ENCODE measurements at regions not wholly inside any gene's neighbourhood (a gene's known extent, or its start where the extent isn't known, plus 50 kb on each side); places are given as distances from the start of the nearest gene placed in this dataset.
"Not testable (repeated sequence)": the region's sequence is repeated elsewhere in the genome, so short reads cannot be mapped to it uniquely, and the experiment has no call there.

DNA sequence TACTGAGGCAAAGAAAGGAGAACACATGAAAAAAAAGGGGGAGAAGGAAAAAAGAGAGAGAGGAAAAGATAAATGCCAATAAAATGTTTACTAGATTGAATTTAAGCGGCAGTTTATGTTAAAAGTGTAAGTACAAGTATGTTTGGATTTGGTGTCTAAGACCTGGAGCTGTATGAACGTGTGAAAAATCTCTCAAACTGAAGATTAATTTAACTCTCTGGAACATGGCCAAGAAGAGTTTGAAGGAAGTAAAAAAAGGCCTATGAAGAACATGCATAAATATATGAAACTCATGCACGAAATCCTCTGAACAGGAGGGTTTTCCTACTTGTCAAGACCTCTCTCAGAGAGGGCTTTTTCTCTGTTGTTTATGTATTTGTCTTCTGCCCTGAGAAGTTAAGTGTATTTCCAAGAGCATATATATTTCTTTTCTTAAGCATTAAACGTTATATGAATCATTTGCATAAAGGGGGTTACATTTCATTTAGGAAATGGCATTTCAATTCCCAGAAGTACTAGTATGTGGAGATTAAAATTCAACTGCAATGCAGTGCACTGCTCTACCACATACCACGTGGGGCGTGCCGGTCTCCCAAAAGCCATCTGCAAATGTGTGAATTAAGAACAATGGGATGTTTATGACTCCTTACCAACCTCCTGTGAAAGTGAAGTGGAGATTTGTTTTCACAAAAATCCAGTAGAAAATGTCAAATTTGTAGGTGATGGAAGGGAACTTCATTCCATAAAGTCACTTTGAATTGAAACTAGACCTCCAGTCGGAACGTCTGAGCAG lies 281.1 kb upstream of the TRIB2 start:
- DNase-seq: no peak

DNA sequence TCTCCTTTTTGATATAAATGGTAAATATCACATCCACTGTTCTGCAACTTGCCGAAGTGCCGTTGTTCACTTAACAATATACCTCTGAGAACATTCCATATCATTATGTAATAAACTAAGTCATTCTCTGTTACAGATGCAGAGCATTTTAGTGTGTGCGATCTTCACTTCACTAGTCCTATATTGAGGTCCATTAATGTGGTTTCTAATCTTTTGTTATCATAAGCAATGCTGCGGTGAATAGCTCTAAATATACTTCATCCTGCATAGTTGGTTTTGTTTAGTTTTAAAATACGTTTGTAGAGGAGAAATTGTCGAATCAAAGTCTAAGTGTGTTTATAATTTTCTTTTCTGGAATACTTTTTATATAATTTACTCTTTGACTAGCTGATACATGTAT lies 280.3 kb upstream of the TRIB2 start:
- no peak for DNase-seq

DNA sequence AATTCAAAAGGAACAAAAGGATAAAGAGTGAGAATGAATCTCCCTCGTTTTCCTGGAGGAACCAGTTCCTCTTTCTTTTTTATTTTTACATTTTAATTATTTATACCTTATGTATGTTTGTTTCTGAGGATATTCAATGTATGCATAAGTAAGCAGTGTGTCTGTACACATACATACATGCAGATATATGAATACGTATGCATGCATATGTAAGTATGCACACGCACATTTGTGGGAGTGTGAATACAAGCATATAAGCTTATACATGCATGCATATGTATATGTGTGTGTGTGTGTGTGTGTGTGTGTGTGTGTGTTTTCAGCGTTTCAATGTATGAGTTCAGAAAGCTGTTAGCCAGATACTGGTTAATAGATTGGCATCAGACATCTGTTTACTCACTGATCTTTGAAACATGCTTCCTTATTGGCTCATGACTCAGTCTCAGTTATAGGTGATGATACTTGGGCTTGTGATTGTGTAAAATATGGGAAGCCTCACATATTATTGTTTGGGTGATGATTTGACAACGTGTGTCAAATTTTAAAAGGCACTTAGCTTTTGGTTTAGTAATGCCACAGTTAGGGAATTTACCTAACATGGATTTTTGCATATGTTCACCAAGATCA lies 279.7 kb upstream of the TRIB2 start:
- DNase-seq: no peak

DNA sequence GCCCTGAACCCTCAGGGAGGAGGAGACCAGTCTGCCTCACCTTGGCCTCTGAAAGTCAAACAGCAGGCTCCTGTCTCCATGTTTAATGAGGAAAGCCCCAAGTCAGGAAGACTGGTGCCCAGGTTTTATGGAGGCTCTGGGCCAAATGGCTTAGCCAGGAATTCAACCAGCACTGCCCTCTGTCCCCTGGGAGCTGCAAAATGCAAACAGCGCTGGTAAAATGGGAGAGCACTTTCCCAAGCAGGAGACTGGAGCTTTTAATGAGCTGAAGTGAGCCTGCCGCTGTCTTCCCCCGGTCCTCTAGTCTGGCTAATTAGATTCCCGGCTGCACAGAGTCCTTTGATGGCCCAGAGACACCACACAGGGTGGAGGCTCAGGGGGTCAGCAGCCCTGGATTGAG lies 276.0 kb upstream of the TRIB2 start:
- no peak for DNase-seq

DNA sequence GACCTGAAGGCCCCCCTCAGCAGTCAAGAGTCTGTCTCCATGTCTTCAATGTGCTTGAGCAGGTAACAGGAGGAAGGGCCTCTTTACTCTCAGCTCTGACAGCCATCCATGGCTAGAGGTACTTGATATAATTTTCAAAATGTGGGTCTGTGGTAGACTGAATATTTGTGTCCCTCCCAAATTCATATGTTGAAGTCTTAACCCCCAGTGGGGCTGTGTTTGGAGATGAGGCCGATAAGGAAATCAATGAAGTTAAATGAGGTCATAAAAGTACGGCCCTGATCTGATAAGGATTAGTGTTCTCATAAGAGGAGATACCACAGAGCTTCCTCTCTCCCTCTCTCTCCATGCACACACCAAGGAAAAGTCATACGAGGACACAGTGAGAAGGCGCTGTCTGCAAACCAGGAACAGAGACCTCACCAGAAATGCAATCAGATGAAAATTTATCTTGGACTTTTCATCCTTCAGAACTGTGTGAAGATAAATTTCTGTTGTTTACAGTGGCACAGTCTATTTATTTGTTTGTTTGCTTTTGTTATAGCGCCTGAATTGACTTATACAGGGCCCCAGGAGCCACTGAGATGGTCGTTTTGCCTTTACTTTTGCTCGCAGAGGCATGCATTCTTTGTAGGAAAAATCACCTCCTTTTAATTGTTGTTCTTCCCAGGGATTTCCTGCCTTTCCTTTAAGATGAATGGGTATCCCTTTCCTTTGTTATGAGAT lies 274.8 kb upstream of the TRIB2 start:
- no peak for DNase-seq

DNA sequence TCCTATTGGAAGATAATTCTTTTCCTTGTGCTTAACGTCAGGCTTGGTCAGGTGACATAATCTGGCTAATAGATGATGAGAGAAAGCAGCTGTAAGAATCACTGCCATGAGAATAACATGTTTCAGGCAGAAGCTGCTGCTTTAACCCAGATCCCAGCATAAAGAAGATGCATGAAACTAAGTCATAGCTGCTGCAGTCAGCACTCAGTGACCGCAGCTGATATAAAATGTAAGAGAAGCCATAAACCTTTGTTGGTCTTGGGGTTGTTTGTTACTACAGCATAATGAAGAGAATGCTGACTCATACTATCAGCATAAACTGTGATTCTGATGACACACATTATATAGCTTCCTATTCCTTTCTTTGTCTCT lies 274.3 kb upstream of the TRIB2 start:
- DNase-seq: no peak

DNA sequence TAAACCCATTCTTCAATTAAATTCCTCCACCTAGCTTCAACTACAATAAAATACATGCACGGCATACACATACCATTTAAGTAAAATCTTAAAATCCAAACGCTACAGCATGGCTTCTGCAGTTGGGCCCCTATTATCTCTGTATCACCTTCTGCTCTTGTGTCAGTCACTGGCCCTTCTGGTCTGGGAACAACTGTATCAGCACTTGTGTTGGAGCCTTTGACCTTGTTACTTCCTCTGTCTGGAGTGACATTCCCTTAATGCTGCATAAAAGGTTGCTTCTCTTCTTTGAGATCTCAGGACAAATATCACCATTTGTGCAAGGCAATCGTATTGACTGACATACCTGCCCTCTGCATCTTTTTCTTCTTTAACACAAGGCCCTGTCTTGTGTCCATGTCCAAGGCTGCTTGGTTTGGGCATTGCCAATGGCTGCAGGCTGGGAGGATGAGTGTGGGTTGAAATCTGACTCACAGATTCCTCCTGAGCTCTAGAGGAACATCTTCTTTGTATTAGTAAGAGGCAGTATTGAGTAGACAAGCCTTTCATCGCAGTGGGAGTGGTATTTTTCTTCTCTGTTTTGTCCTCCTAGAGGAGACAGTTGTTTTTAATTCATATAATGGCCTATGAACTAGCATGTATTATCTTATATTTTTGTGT lies 267.8 kb upstream of the TRIB2 start:
- DNase-seq: no peak

DNA sequence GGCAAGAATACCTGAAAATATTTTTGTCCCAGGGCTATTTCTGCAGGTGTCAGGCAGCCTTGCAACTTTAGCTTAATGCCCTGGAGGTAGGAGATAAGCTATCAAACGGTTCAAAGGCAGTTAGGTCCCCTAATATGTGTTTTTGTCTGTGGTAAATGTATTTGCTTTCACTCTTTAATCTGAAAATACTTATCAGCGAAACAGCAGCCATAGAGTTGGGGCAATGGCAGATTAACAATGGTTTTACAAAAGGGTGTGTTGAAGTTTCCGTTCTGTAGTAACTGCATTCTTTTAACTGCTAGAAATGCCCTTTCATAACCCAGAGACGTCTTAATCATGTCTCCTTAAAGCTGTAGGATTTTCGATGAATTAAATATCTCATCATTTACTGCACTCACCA lies 265.0 kb upstream of the TRIB2 start:
- no peak for DNase-seq

DNA sequence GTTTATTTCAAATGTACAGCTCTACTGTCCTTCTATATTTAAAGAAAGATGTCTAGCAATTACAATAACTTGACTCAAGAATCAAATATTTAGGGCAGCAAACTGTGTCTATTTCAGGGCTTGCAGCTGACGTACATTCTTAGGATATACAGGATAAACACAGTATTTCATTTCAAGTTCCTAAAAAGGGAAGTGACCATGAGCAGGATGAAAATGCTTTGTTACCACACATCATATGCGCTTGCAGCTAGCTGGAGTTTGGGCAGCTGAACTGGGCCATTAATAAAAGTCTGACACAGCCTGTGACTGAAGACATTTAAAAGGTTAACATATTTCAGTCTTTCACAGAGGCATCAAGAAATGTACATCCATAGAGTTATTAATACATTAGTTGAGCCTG lies 264.6 kb upstream of the TRIB2 start:
- DNase-seq: no peak

DNA sequence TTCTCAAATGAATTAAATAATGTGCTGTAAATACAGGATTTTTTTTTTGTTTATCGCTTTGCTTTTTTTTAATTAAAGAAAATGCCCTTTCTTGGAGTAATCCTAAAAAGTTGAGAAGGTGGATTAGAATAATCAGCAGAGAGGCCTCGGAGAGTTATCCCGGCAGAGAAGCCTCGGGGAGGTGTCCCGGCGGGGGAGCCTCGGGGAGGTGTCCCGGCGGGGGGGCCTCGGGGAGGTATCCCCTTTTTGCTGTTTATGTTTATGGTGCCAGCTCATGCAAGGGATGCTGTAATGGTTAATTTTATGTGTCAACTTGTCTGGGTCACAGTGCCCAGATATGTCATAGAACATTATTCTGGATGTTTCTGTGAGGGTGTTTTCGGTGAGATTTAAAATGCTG lies 263.0 kb upstream of the TRIB2 start:
- no peak for DNase-seq

DNA sequence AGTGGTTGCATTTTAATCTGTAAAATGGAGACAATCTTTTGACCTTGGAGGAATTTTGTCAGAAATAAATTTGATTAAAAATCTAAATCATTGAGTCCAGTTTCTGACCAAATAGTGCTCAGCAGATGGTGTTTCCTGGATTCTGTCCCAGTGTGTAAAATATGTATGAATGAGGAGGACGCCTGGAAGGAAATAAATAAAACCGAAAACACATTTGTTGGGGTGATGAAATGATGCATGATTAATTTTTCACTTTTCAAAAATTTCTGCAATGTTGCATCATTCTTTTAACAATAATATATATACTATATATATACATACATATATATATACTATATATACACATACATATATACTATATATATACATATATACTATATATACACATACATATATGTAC lies 261.1 kb upstream of the TRIB2 start:
- no peak for DNase-seq

DNA sequence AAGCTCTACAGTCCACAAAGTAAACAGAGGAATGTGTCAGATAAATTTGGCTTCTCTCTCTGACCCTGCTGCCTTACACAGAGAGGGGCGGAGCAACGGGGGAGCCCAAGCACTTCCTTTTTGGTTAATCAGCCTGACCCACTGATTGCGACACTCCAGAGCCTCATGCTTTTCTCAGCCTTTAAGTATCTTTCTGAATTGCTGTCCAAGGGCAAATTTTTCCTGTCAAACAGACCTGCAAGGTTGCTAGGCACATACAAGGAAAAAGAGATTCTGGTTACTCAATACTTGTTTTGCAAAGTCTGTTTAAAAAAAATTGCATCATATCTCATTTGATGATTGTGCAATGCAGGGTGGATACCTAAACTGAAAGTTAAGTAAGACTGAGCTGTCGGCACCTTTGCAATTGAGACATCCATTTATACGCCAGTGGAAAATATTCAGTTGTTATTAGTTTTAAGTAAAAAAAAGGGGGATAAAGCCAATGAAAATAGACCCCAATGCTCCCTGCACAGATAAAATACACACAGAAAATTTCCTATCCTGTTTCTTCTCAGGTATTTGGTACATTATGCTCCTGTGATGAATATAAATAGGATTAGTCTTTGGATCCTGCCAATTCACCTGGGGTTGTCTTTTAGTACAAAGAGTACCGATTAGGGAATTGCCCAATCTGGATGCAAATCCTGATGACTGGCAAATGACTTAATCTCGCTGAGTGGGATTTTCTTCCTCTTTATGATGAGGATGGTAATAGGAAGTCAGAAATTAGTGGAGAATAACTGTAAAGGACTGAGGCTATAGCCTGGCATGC lies 260.2 kb upstream of the TRIB2 start:
- DNase-seq: peak; percentile 50

DNA sequence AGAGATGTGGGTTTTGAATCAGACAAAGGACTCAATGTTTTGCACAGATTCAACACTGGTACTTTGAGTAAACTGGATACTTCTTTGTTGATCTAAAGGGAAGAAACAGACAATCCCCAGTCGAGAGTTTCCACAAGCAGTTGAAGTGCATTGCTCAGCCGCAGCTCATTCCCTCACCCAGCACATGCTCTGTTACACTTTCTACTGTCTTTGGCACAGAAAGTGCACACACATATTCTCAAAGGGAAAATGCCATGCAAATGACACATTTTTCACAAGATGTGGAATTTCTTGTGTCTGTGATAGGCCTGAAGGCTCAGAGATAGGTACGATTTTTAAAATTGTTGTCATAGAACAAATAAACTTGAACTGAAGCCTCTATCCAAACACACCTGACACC lies 258.9 kb upstream of the TRIB2 start:
- no peak for DNase-seq

DNA sequence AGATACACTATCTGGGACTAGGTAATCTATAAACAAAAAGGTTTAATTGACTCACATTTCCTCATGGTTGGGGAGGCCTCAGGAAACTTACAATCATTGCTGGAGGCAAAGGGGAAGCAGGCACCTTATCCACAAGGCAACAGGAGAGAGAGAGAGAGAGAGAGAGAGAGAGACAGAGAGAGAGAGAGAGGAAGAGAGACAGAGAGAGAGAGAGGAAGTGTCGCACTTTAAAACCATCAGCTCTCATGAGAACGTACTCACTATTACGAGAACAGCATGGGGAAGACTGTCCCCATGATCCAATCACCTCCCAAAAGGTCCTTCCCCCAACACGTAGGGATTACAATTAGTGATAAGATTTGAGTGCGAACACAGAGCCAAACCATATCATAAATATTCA lies 253.5 kb upstream of the TRIB2 start:
- no peak for DNase-seq

DNA sequence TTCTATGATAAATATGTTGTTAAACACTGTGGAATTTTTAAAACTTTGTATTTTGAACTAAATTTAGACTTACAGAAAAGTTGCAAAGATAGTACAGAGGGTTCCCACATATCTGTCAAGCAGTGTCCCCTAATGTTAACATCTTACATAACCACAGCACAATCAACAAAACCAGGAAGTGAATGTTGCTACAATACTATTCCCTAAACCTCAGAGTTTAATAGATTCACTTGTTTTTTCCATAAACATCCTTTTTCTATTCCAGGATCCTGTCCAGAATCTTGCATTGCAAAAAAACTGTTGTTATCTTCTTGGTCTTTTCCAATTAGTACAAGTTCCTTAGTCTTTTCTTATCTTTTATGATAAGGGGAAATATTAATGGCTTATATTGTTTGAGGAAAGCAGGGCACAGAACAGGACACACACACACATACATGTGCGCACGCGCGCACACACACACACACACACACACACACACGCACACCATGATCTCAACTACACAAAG lies 251.1 kb upstream of the TRIB2 start:
- no peak for DNase-seq

DNA sequence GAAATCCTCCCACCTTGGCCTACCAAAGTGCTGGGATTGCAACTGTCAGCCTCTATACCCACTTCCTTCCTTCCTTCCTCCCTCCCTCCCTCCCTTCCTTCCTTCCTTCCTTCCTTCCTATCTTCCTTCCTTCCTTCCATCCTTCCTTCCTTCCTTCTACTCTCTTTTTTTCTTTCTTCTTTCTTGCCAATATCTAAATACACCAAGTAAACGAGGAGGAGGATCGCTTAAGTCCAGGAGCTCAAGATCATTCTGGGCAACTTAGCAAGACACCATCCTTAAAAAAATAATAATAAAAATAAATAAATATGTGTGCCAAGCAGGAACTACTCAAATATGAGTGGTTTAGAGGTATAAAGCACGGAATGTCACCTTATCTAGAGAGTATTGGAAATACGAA lies 249.4 kb upstream of the TRIB2 start:
- no peak for DNase-seq

DNA sequence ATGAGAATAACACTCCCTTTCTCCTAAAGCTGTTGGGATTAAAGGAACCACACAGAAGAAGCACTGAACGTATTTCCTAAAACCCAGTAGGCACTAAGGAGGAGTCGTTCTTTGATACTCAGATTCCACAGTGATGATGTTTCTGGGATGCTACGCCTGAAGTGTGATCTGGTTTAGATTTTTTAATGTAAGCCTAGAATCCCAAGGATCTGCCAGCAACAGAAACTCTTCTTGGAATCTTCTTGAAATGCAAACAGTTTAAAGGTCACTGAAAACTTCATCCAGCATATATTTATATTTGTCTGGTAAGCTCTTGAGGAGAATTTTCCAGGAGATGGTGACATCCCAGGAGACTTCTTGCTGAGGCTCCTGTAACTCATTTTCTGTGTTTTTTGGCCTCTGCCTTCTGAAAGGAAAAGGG lies 247.6 kb upstream of the TRIB2 start:
- no peak for DNase-seq

DNA sequence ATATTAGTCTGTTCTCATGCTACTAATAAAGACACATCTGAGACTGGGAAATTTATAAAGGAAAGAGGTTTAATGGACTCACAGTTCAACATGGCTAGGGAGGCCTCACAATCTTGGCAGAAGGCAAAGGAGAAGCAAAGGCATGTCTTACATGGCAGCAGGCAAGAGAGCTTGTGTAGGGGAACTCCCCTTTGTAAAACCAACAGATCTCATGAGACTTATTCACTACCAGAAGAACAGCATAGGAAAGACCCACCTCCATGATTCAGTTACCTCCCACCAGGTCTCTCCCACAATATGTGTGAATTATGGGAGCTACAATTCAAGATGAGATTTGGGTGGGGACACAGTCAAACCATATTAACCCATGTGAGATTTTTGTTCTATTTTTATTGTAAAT lies 244.5 kb upstream of the TRIB2 start:
- not testable (repeated sequence) for DNase-seq

DNA sequence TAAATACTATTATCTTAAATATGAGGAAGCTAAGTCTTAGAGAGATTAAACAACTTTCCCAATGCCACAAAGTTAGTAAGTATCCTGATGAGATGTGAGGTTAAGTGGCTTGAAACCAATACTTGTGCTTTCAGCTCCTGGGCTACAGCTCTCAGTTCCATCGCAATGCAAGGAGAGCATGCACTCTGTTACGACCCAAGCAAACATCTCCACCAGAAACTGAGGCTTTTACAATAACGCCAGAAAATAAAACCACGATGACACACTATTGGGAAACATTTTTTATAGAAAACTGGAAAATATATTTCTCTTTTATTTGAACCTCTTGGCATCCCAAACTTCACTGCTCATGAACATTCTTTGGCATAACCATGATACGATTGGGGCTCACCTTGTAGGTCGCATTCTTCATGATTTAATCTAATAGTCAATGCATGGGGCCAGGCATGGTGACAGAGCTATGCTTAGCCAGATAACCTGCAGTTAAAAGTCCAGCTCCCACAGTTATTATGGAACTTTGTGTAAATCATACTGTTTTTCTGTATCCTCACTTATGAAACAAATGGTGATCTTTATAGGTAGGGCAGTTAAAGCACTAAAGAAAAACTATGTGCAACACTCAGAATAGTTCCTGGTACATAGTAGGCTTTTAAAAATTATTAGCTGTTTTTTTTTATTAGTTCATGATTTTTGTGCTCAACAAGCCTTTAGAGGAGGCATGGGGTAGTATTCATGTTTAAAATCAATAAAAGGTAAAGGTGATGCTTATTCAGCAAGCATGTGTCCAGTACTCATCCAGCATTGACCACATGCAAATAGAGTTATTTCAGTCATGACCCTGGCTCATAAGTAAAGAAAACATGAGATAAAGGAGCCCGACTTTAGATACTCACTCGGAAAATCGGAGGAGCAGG lies 238.3 kb upstream of the TRIB2 start:
- DNase-seq: no peak

DNA sequence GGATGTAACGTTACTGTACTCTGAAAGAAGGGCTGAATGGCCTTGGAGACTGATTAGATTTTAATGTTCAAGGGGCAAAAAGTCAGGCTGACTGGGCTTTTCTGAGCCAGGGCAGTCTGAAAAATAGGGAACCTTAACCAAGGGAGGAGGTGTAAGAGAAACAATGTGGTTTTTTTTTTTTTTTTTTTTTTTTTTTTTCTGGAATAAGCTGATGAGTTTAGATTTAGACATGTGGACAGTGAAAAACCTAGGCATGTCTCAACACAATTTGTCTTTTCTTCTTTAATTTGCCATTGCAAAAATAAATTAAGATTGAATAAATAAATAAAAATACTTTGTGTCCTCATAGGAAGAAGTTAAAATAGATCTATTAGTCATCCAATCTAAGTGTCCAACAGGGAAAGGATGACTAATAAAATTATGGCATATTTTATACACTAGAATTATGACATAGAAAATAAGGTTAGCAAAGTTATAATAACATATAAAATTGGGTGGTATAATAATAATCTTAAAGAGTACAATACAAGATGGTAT lies 237.6 kb upstream of the TRIB2 start:
- no peak for DNase-seq

DNA sequence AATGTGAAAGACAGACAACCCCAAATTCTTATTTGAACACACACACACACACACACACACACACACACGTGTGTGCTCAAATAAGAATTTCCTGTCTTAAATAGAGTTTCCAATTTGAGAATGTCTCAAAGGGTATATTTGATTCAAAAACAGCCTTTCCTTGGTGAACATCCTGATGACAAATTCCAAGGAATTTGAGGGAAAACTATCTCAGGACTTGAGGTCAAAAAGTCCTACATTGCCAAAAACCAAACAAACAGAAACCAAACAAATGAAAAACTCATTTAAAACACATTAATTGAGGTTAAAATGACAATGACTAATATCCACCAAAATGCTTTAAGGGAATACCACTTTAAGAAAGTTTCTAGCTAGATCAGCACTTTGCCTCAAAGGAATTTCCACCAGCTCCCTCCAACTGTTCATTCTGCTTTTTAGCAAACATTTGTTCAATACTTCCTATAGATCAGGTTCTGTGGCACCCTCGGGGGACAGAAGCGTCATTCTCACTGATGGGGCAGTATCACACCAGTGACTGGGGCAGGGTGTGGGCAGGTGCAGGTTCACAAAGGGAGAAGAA lies 232.1 kb upstream of the TRIB2 start:
- DNase-seq: no peak

Measured in stimulated activated CD4-positive, alpha-beta T cell treated with anti-CD3 and anti-CD28 coated beads, Interleukin-12 subunit alpha, Interleukin-12 subunit beta, amount 100 ng/mL, for 4 hours (primary cell).